ENCODE measurements at regions not wholly inside any gene's neighbourhood (a gene's known extent, or its start where the extent isn't known, plus 50 kb on each side); places are given as distances from the start of the nearest gene placed in this dataset.

DNA sequence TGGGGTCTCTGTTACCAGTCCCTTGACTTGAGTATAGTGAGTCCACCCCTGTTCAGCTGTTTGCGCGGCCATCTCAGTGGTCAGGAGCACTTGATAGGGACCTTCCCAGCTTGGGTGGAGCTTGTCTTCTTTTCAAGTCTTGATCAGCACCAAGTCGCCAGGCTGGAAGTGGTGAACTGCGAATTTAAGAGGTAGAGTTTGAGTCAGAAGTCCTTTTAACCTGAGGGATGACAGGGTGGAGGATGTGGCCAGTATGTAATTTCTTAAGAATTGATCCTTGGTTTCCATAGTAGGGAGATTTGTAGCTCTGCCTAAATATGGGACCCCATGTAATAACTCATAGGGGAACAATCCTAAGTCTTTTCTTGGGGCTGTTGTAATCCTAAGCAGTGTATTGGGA is 86.3 kb upstream of the XCR1 start:
- DNase-seq: no peak

- DNase-seq: no peak
Observed at GRCh38 chr3:46112984-46113383, 85.7 kb upstream of the XCR1 start.

DNA sequence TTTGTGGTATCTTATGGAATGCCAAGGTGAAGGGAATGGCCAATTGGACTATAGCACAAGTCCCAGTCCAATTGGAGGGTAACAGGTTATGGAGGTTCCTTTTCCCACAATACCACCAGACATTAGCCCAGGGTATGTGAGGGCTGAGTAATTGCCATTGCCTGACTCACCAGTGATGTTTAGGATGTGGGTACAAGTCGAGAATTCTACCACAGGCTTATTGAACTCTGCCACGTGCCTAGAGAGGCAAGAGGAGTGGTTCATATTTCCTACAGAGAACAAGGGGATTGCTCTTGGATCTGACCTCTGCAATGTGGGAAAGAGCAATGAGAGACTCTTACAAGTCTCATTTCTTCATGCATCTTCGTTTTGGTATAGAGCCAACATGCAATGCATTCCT is 85.0 kb upstream of the XCR1 start:
- no peak for DNase-seq

DNA sequence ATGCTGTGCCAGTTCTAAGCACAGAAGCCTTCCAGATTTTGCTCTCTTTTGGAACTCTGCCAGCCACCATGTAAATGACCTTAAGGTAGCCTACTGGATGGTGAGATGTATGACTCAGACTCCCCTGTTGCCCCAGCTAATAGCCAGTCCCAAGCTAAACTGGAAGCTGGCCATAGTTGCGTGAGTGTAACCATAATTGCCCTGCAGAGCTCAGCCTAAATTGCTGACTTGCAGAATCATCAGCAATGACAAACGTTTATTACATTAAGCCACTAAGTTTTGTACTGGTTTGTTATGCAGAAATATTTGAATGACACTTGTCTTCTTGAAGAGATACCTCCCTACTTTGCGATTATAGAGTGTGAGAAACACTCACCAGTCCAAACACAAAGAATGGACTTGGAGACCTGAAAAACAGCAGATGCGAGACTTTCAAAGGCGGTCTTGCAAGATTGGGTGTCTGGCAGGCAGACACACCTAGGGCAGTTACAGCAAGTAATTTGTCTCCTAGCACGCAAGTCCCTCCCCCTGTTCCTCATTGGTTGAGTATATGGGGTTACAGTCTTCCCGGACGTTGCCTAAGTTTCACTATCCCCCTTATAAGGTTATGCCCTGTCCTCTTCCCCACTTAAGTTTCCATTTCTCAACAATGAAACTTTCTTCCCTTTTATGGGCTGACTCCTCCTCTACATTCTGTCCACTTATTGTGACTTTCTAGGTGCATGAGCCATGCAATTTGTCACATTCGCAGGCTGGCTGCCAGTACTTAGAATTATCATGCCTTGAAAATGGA is 83.6 kb upstream of the XCR1 start:
- DNase-seq: peak in 1 of 2 experiments; percentile 13

GRCh38 chr3:46107682-46108081 is 80.4 kb upstream of the XCR1 start:
- DNase-seq: no peak

GRCh38 chr3:46105306-46105919 is 78.1 kb upstream of the XCR1 start:
- DNase-seq: no peak

GRCh38 chr3:46104706-46105105 is 77.4 kb upstream of the XCR1 start:
- DNase-seq: no peak

- no peak for DNase-seq
Observed at GRCh38 chr3:46102780-46103130, 75.5 kb upstream of the XCR1 start.

DNA sequence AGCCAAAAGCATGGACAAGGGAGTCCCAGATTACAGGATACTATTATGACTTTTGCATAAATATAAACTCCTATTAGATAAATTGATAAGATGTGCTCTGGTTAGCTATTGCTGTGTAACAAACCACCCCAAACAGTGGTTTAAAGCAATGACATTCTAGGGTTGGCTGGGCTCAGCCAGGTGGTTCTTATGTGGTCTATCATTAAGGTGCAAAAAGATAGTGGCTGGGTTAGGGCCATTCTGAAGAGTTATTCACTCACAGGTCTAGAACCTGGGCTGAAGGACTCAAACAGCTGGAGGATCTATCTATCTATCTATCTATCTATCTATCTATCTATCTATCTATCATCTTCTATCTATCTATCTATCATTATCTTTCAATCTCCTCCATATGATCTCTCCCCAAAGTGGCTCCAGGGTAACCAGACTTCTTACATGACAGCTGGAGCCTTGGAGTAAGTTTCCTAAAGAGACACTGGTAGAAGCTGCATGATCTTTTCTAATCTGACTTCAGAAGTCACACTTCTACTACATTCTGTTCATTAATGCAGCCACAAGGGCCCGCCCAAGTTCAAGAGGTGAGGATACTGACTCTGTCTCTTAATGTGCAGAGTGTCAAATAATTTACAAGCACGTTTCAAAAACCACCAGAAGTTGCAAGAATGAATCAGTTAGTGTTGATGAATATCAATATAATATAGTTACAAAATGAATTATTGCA is 74.9 kb upstream of the XCR1 start:
- no peak for DNase-seq

- peak; percentile 74 to 87 for DNase-seq
Observed at GRCh38 chr3:46100812-46101211, 73.5 kb upstream of the XCR1 start.

GRCh38 chr3:46098319-46098761 is 71.1 kb upstream of the XCR1 start:
- DNase-seq: peak; percentile 93

- peak; percentile 64 to 72 for DNase-seq
Observed at GRCh38 chr3:46097691-46098241, 70.5 kb upstream of the XCR1 start.

- no peak for DNase-seq
Observed at GRCh38 chr3:46096781-46097180, 69.5 kb upstream of the XCR1 start.

- no peak for DNase-seq
Observed at GRCh38 chr3:46096336-46096735, 69.1 kb upstream of the XCR1 start.

GRCh38 chr3:46095307-46095706 is 68.0 kb upstream of the XCR1 start:
- peak; percentile 89 to 92 for DNase-seq

- DNase-seq: no peak
Observed at GRCh38 chr3:46094506-46094905, 67.2 kb upstream of the XCR1 start.

GRCh38 chr3:46093966-46094365 is 66.7 kb upstream of the XCR1 start:
- no peak for DNase-seq

DNA sequence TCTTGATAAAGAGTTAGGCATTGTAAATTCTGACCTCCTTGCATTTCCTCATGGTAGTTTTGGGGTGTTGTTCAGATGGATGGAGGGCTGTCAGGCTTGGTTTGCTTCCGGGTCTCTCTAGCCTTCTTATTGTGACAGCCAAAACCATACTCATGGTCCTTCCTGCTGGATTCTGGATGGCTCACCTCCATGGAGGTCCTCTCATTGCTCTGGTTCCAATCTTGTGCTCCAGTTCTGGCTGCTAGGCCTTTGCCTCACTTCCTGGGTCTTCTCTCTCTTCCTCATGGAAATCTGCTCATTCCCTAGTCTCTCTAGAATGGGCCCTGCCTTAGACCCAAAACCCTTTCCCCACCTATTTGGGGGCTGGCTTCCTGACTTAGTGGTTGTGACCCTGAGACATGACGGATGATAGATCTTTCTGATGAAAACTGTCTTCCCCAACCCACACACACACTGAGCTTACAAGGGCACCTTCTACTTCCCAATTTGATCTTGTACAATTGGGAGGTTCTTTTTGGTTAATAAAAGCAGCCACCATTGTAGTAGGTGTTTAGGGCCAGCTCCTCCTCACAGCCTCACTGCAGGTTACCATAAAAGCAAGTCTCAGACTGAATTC is 66.2 kb upstream of the XCR1 start:
- DNase-seq: no peak

- no peak for DNase-seq
Observed at GRCh38 chr3:46092702-46093080, 65.4 kb upstream of the XCR1 start.

GRCh38 chr3:46091741-46092701 is 64.7 kb upstream of the XCR1 start:
- no peak for DNase-seq

- peak; percentile 41 to 60 for DNase-seq
Observed at GRCh38 chr3:46091046-46091445, 63.8 kb upstream of the XCR1 start.

DNA sequence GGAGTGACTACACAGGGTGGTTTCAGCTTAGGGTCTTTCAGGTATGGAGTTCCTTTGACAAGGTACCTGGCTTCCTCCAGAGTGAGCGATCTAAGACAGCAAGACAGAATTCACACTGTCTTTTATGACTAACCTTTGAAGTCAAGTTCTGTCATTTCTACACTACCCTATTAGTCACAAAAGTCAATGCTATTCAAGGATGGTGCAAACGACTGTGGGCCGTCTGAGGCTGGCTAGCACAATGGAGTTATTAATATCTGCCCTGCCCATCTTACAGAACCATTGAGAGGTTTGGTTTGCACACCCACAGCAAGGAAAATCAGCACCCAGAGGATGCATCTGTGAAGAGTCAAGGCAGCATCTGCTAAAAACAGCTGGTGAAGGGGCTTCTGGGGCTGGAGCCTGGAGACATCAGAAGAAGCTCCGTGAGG is 62.9 kb upstream of the XCR1 start:
- DNase-seq: no peak

All from Kasumi-1 (cell line).